A549 (cell line): ENCODE measurements at regions not wholly inside any gene's neighbourhood (a gene's known extent, or its start where the extent isn't known, plus 50 kb on each side); places are given as distances from the start of the nearest gene placed in this dataset.

Experiments used
- BHLHE40 ChIP-seq: IDR thresholded peaks from 2 replicates; pipeline ENCODE4 v1.6.1; 2012; ENCODE audit warnings: low read depth, low read length, inconsistent platforms
- ESRRA ChIP-seq: fragments of 150-350 bp; IDR thresholded peaks from 2 replicates; pipeline ENCODE4 v1.6.1; 2014; ENCODE audit warnings: mild to moderate bottlenecking, low read length, borderline replicate concordance
- GATA3 ChIP-seq: IDR thresholded peaks from 2 replicates; pipeline ENCODE4 v1.6.1; 2012; ENCODE audit warnings: borderline replicate concordance
- JUN ChIP-seq, 2 experiments: fragments of >200 bp; sonication (Bioruptor Twin); formaldehyde crosslinking; IDR thresholded peaks; 2 replicates in 1 of 2; 3 replicates in 1 of 2; pipeline ENCODE4 v1.6.1; 2016 to 2017
- POLR2A ChIP-seq: IDR thresholded peaks from 2 replicates; pipeline ENCODE4 v1.6.1; 2012; ENCODE audit warnings: mild to moderate bottlenecking, low read length
- RCOR1 ChIP-seq: fragments of 150-350 bp; IDR thresholded peaks from 2 replicates; pipeline ENCODE4 v1.6.1; 2014; ENCODE audit warnings: antibody characterized with exemption, low read length, low read depth
- TF ChIP-seq, protein P1 (sequence below): IDR thresholded peaks from 2 replicates; pipeline ENCODE4 v1.6.1; 2012

DNA sequence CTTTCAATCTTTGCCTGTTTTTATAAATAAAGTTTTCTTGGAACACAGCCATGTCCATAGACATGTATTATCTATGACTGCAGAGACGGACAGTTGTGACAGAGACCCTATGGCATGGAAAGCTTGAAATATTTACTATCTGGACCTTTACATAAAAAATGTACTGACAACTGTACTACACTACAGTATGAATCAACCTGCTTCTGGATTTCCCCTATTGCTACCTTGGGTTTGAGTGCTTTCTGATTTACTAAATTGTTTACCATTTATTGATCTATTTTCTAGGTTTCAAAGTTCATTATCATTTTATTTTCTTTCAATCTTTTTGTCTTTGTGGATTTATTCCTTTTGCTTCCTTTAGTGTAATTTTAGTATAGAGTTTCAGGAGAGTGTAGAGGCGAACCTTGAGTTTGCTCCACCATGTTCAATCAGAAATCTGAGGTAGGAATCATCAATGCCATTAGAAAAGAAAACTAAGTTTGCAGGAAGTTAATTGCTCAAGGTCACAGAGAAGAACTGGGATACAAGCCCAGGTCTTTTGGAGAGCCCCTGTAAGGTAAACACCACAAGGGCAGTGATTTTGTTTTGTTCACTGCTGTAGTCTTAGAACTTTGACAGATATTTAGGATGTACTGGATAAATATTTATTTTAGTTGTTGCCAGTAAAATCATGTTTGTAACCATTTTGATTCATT lies 352.8 kb upstream of the SYNCRIP start:
- no peak for TF ChIP-seq BHLHE40
- no peak for TF ChIP-seq POLR2A
- no peak for TF ChIP-seq JUN (IDR thresholded peaks at IDR 0.05)
- TF ChIP-seq RCOR1 = no peak
- TF ChIP-seq, protein P1, sequence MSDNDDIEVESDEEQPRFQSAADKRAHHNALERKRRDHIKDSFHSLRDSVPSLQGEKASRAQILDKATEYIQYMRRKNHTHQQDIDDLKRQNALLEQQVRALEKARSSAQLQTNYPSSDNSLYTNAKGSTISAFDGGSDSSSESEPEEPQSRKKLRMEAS = no peak
- TF ChIP-seq ESRRA = no peak
- no peak for TF ChIP-seq GATA3
